Hepatocyte (in vitro differentiated cells): ENCODE measurements at regions not wholly inside any gene's neighbourhood (a gene's known extent, or its start where the extent isn't known, plus 50 kb on each side); places are given as distances from the start of the nearest gene placed in this dataset.

Experiments
- EZH2 ChIP-seq: fragments of 200-600 bp; sonication (generic); IDR thresholded peaks from 2 replicates; pipeline ENCODE4 v1.6.1; 2016; ENCODE audit warnings: antibody characterized with exemption, mild to moderate bottlenecking, borderline replicate concordance
- TF ChIP-seq, protein P1 (sequence below): fragments of 200-600 bp; sonication (generic); IDR thresholded peaks from 2 replicates; pipeline ENCODE4 v1.5.1; 2016; ENCODE audit warnings: antibody characterized with exemption, mild to moderate bottlenecking; ENCODE audit not compliant: poor library complexity

DNA sequence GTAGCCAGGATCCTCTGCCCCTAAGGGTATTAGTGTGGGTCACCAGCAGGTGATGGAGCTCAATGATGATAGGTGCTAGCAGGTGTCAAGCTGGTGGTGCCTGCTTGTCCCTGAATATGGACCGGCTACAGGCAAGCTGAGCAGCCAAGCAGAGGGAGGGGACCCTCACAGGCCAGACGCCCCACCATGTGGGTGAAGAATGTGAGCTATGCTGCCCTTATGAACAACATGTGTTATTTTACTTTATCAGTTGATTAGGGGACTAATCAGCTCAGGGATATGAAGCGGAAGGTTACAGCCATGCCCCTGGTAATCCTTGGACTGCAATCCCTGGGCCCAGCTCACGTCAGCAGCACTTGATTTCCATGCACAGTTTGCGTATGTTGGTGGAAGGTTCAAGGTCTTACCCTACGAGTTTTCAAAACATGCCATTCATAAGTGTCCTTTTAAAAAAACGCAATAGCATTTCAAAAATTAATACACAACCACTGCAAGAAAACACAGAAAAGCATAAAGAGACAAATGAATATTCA lies 106.0 kb downstream of the CDC7 start:
- TF ChIP-seq, protein P1, sequence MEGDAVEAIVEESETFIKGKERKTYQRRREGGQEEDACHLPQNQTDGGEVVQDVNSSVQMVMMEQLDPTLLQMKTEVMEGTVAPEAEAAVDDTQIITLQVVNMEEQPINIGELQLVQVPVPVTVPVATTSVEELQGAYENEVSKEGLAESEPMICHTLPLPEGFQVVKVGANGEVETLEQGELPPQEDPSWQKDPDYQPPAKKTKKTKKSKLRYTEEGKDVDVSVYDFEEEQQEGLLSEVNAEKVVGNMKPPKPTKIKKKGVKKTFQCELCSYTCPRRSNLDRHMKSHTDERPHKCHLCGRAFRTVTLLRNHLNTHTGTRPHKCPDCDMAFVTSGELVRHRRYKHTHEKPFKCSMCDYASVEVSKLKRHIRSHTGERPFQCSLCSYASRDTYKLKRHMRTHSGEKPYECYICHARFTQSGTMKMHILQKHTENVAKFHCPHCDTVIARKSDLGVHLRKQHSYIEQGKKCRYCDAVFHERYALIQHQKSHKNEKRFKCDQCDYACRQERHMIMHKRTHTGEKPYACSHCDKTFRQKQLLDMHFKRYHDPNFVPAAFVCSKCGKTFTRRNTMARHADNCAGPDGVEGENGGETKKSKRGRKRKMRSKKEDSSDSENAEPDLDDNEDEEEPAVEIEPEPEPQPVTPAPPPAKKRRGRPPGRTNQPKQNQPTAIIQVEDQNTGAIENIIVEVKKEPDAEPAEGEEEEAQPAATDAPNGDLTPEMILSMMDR = no peak
- no peak for TF ChIP-seq EZH2
